HG03378 (cell line): ENCODE measurements at regions not wholly inside any gene's neighbourhood (a gene's known extent, or its start where the extent isn't known, plus 50 kb on each side); places are given as distances from the start of the nearest gene placed in this dataset.

ENCODE experiments used
- ATAC-seq: cut with Tn5 transposase; IDR thresholded peaks from one replicate; pipeline ENCODE4 v1.9.1; 2021; ENCODE audit warnings: mild to moderate bottlenecking, moderate library complexity; ENCODE audit not compliant: unreplicated experiment

DNA sequence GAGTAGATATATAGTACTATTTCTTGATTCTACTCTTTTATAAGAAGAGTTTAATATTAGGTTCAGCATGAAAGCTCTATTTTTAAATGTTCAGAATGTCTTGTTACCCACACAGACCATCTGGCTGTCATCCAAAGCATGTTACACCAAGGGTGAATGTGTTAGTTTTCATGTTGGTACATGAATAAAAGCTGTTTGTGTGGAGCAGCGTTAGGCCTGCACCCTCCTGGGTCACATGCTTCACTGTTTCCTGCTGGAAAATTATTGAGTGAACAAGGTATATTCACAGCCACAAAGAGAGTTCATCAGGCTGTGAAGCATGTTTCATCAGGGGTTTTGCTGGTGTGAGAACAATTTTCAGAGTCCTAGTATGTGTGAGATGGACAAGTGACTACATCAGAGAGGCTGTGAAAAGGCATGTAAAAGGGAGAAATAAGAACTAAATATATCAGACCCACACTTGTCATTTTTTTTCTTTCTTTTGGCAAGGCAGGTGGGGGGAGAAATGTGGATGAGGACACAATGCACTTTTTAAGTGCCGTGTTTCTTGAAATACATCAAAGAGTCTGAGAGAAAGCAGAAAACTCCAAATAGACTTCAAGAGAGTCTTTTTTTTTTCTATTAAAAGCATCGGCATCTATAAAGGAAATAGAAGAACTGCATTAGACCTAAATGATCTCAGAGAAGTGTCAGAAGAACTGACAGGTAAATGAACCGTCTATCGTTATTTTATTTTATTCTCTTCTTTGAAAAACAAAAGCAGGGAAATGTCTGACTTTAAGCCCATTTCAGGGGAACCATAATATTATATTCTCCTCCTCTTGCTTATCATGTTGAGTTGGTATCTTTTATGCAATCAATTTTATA is 2429.7 kb downstream of the PCDH7 start:
- no peak for ATAC-seq

DNA sequence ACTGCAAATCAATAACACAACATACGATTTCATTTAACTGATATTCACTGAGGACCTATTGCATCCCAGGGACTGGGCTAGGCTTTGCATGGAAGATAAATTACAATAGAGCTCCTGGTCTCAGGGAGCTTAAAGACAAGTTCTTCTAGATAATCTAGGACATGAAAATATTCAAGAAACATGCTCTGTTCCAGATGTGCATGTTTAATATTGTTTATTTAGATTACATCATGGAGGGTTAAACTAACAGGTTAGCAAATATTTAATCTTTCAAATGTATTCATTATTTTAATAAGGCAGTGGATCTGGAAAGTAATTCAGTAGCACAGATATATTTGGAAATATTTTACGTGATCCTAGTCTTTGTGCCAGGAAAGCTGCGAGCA is 2430.3 kb downstream of the PCDH7 start:
- no peak for ATAC-seq

DNA sequence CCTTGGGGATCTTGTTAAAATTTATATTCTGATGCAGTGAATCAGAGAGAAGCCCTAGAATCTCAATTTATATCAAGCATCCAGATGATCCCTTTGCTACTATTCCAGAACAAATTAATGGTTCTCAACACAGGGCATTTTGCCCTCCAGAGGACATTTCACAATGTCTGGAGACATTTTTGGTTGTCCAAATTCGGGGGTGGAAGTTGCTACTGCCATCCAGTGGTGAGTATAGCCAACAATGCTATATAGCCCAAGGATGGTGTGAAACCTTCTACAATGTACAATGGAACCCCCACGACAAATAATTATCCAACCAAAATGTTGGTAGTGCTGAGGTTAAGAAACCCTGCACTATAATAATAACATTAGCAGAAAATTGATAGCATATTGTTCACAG is 2440.0 kb downstream of the PCDH7 start:
- ATAC-seq = peak; percentile 62

- ATAC-seq = no peak
Measured at GRCh38 chr4:33161202-33161601, 2441.0 kb downstream of the PCDH7 start.

GRCh38 chr4:33162122-33162521 is 2442.0 kb downstream of the PCDH7 start:
- no peak for ATAC-seq

DNA sequence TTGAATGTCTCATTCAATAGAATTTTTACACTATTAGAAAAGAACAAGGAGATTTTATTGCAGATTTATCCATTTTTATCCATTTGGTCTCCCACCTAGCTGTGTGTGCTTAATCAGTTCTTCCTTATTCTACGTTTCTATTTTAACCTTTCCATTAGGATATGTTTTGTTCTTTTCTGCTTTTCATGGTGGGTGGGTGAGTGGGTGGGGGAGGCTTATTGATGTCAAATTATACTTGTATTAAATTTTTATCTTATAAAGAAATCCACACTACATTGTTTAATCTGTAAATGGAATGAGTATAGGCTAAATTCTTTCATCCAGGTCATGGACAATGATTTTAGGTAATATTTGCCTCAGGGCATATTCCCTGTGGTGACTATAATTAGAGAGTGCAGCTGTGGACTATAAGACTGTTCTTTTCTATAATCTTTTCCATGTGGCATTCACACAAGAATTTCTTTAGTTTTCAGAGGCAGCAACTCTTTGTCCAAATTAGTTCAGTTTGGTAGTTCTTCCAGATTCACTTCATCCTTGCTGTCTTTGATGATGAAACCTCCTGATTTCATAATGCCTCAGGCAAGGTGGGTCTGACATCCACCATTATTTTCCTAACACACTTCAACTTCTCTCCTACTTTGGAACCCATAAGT is 2451.8 kb downstream of the PCDH7 start:
- ATAC-seq = no peak

- ATAC-seq = no peak
Measured at GRCh38 chr4:33176566-33176965, 2456.4 kb downstream of the PCDH7 start.

- peak; percentile 92 for ATAC-seq
Measured at GRCh38 chr4:33184657-33185290, 2464.6 kb downstream of the PCDH7 start.

- peak; percentile 62 for ATAC-seq
Measured at GRCh38 chr4:33187035-33187434, 2466.9 kb downstream of the PCDH7 start.

GRCh38 chr4:33188733-33189132 is 2468.6 kb downstream of the PCDH7 start:
- ATAC-seq = no peak

GRCh38 chr4:33189169-33189568 is 2469.0 kb downstream of the PCDH7 start:
- ATAC-seq = no peak

DNA sequence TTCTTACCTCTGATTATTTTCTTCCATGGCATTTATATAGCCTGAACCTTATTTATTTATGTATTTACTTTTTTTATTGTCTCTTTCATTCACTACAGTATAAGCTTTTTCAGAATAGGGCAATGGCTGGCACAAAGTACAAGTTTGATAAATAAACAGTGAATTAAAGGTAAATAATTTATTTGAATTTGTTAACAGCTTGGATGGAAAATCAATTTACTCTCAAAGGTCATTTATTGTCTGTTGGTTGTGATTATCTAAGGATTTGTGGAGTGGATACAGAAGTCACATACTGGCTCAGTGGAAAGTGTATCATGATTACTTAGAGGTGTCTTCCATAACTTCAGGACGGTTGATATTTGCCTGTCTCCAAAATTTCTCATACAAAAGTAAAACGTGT is 2472.9 kb downstream of the PCDH7 start:
- no peak for ATAC-seq

- no peak for ATAC-seq
Measured at GRCh38 chr4:33200377-33200776, 2480.2 kb downstream of the PCDH7 start.

DNA sequence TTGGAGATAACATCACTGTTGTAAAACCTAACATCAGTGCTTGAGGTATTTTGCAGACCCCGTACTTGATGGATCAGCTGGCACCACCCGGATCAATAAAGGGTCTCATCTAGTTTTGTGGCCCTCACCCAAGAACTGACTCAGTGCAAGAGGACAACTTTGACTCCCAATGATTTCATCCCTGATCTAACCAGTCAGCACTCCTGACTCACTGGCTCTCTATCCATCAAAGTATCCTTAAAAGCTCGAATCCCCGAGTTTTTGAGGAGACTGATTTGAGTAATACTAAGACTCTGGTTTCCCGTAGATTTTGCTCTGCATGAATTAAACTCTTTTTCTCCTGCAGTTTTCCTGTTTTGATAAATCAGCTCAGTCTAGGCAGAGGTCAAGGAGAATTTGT is 2498.1 kb downstream of the PCDH7 start:
- no peak for ATAC-seq

GRCh38 chr4:33226133-33226532 is 2506.0 kb downstream of the PCDH7 start:
- peak; percentile 93 for ATAC-seq

- no peak for ATAC-seq
Measured at GRCh38 chr4:33226783-33227182, 2506.6 kb downstream of the PCDH7 start.

DNA sequence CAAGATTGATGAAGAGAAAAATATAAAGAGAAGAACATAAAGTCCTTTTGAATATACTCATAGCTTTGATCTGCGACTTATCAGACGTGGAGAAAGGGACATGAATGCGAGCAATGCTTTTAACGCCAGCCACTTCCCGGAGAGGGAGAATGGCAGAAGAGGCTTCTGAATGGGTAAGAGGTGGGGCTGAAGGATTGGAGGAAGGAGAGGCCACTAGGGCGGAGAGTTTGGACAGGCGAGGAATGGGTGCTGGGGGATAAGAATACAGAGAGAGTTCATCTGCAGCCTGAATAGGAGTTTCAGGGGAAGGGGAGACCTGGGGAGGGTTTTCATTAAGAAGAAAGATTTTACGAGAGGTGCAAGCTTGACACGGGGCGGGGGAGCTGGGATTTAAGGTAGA is 2534.9 kb downstream of the PCDH7 start:
- ATAC-seq = no peak

DNA sequence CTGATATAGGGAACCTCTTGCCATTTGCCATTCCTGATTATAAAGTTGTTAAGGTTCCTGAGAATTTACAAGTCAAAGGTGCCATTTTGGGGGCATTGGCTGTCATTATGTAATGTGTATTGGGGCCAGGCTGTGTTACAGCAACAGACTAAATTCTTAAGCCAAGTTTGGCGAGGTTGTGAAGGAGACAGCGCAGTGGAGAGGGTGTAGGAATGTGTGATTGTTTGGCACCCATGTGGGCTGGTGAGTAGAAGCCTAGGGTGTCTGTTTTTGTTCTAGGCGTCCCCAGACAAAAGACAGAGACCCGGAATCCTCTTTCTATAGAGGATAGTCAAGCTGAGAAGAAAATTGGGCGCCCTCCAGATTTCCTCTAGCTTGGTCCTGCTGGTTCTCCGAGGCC is 2535.3 kb downstream of the PCDH7 start:
- ATAC-seq = no peak

DNA sequence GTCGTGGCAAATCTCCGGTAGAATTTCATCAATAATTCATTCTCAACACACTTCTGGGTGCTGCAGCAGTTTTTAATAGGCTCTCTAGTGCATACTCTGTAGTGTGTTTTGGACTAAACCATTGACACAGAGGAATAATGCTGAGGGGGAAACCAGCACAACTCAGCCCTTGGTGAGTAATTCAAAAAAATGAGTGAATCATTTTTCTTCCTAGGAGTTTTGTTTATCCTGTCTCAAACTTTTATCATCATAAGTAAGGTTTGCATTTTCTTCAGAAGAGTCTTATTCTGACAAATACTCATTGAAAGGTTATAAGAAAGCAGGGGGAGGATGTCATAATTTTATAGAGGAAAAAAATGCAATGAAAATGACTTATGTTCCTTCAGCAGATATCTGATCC is 2542.7 kb downstream of the PCDH7 start:
- no peak for ATAC-seq

DNA sequence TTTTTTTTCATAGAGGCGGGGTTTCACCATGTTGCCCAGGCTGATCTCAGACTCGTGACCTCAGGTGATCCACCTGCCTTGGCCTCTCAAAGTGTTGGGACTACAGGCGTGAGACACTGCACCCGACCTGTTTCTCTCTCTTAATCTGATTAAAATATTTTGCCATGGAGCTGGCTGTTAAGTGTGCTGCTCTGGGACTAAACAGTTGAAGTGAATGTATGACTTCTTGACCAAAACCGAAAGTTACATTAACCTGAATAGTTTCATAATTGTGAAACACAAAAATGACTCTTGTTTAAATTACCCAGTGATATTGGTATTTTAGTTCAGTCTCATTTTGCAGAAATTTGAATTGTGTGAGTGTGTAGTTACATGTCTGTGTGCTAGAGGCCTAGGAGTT is 2548.6 kb downstream of the PCDH7 start:
- no peak for ATAC-seq

GRCh38 chr4:33270403-33270802 is 2550.2 kb downstream of the PCDH7 start:
- no peak for ATAC-seq

DNA sequence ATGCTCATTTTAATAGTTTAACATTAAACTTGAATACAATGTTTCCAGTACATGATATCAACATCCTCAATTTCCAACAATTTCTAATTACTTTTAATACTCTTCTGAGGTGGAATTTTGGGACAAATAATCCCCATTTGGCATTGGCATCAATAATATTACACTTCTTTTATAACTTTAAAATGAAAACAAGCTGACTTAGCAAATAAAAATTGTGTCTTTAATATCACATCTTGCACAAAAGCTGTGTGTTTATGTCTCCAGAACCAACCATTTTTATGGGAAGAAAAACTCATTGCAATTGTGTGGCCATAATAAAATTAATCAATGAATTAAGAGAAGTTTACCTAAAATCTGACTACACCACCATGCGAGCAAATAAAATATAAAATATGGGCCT is 2552.6 kb downstream of the PCDH7 start:
- no peak for ATAC-seq
